K562 (cell line): ENCODE measurements at regions not wholly inside any gene's neighbourhood (a gene's known extent, or its start where the extent isn't known, plus 50 kb on each side); places are given as distances from the start of the nearest gene placed in this dataset.

Experiments
- NR2F6 ChIP-seq: fragments of 450-650 bp; formaldehyde crosslinking; IDR thresholded peaks from 2 replicates; pipeline ENCODE4 v1.4.0; 2020; ENCODE audit warnings: mild to moderate bottlenecking
- RCOR1 ChIP-seq, 2 experiments: IDR thresholded peaks; 2 replicates each; pipeline ENCODE4 v1.6.1; 2012; ENCODE audit warnings: low read depth in 2 of 2, low read length in 2 of 2, borderline replicate concordance in 1 of 2, improper control_type of control experiment in 1 of 2
- SREBF1 ChIP-seq: fragments of 150-350 bp; IDR thresholded peaks from 2 replicates; pipeline ENCODE4 v1.6.1; 2014; ENCODE audit warnings: antibody characterized with exemption, low read depth, low read length, borderline replicate concordance
- TF ChIP-seq, protein P1 (sequence below): fragments of 450-650 bp; IDR thresholded peaks from 2 replicates; pipeline ENCODE4 v1.6.1; 2016; ENCODE audit warnings: low read depth
- TF ChIP-seq, protein P2 (sequence below), 2 experiments: fragments of 450-650 bp; IDR thresholded peaks; 2 replicates each; pipeline ENCODE4 v1.6.1; 2016

DNA sequence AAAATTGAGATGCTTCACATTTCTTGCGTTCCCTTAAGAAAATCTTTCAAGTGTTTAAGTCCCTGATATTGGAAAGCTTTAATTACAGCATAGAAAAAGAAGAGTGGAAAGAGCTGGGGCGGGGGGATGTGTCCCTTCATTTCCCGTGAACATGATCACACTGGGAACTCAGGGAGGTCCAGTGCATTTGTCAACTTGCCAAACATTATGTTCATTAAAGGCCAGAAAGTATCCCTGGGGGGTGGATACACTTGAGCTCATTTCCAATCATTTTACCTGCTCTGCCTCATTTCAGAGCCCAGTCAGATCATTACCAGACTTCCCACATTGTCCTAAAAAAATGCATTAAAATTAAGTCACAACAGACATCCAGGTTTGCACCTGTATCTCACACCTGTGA, 123.6 kb upstream of the KCNJ15 start (continued):
- TF ChIP-seq RCOR1 (IDR thresholded peaks at IDR 0.05; ENCODE audit: borderline replicate concordance in 1 of 2, low read depth in 2 of 2, low read length in 2 of 2) (no peak), SREBF1 (no peak), NR2F6 (CRISPR knock-in tag) (no peak)
- TF ChIP-seq, protein P1, sequence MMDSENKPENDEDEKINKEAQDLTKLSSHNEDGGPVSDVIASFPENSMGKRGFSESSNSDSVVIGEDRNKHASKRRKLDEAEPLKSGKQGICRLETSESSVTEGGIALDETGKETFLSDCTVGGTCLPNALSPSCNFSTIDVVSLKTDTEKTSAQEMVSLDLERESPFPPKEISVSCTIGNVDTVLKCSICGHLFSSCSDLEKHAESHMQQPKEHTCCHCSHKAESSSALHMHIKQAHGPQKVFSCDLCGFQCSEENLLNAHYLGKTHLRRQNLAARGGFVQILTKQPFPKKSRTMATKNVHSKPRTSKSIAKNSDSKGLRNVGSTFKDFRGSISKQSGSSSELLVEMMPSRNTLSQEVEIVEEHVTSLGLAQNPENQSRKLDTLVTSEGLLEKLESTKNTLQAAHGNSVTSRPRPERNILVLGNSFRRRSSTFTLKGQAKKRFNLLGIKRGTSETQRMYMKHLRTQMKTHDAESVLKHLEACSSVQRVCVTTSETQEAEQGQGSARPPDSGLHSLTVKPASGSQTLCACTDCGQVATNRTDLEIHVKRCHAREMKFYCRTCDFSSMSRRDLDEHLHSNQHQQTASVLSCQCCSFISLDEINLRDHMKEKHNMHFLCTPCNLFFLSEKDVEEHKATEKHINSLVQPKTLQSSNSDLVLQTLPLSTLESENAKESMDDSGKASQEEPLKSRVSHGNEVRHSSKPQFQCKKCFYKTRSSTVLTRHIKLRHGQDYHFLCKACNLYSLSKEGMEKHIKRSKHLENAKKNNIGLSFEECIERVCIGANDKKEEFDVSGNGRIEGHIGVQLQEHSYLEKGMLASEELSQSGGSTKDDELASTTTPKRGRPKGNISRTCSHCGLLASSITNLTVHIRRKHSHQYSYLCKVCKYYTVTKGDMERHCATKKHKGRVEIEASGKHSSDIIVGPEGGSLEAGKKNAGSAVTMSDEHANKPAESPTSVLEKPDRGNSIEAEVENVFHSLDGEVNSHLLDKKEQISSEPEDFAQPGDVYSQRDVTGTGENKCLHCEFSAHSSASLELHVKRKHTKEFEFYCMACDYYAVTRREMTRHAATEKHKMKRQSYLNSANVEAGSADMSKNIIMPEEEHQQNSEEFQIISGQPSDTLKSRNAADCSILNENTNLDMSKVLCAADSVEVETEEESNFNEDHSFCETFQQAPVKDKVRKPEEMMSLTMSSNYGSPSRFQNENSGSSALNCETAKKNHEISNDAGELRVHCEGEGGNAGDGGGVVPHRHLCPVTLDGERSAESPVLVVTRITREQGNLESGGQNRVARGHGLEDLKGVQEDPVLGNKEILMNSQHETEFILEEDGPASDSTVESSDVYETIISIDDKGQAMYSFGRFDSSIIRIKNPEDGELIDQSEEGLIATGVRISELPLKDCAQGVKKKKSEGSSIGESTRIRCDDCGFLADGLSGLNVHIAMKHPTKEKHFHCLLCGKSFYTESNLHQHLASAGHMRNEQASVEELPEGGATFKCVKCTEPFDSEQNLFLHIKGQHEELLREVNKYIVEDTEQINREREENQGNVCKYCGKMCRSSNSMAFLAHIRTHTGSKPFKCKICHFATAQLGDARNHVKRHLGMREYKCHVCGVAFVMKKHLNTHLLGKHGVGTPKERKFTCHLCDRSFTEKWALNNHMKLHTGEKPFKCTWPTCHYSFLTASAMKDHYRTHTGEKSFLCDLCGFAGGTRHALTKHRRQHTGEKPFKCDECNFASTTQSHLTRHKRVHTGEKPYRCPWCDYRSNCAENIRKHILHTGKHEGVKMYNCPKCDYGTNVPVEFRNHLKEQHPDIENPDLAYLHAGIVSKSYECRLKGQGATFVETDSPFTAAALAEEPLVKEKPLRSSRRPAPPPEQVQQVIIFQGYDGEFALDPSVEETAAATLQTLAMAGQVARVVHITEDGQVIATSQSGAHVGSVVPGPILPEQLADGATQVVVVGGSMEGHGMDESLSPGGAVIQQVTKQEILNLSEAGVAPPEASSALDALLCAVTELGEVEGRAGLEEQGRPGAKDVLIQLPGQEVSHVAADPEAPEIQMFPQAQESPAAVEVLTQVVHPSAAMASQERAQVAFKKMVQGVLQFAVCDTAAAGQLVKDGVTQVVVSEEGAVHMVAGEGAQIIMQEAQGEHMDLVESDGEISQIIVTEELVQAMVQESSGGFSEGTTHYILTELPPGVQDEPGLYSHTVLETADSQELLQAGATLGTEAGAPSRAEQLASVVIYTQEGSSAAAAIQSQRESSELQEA, result no peak
- TF ChIP-seq, protein P2, sequence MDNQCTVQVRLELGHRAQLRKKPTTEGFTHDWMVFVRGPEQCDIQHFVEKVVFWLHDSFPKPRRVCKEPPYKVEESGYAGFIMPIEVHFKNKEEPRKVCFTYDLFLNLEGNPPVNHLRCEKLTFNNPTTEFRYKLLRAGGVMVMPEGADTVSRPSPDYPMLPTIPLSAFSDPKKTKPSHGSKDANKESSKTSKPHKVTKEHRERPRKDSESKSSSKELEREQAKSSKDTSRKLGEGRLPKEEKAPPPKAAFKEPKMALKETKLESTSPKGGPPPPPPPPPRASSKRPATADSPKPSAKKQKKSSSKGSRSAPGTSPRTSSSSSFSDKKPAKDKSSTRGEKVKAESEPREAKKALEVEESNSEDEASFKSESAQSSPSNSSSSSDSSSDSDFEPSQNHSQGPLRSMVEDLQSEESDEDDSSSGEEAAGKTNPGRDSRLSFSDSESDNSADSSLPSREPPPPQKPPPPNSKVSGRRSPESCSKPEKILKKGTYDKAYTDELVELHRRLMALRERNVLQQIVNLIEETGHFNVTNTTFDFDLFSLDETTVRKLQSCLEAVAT (IDR thresholded peaks at IDR 0.05), result no peak
